Testis (tissue), 2 donors: ENCODE measurements at regions not wholly inside any gene's neighbourhood (a gene's known extent, or its start where the extent isn't known, plus 50 kb on each side); places are given as distances from the start of the nearest gene placed in this dataset.

ENCODE experiments used
- DNase-seq: peaks from one replicate; pipeline ENCODE4 v3.0.0-alpha.2; 2019
- H3K27ac ChIP-seq, 2 donors: fragments of 200-600 bp; sonication (generic); one replicate each; pipeline ENCODE4 v1.5.1; 2019
- H3K27me3 ChIP-seq: fragments of 200-600 bp; sonication (generic); one replicate; pipeline ENCODE4 v1.5.1; 2019
- H3K36me3 ChIP-seq: fragments of 200-600 bp; sonication (generic); one replicate; pipeline ENCODE4 v1.5.1; 2017; ENCODE audit warnings: low read depth; ENCODE audit errors: missing control alignments
- H3K4me1 ChIP-seq: fragments of 200-600 bp; sonication (generic); one replicate; pipeline ENCODE4 v1.5.1; 2019
- H3K4me3 ChIP-seq, 2 donors: fragments of 200-600 bp; sonication (generic); one replicate each; pipeline ENCODE4 v1.5.1; 2017 to 2019
- H3K9me3 ChIP-seq: fragments of 200-600 bp; sonication (generic); one replicate; pipeline ENCODE4 v1.5.1; 2017
- CTCF ChIP-seq, 3 experiments: fragments of 450-650 bp in 2 of 3; fragments of 200-600 bp in 1 of 3; sonication (generic) in 1 of 3; IDR thresholded peaks; one replicate each; pipeline ENCODE4 v1.5.1; 2016 to 2019; ENCODE audit warnings: antibody characterized with exemption in 3 of 3, mild to moderate bottlenecking in 2 of 3, moderate library complexity in 1 of 3
- POLR2A ChIP-seq: fragments of 450-650 bp; IDR thresholded peaks from one replicate; pipeline ENCODE4 v1.6.1; 2017; ENCODE audit warnings: antibody characterized with exemption, mild to moderate bottlenecking, moderate library complexity
- WGBS, 2 donors: methylation state at CpG; one replicate each; pipeline ENCODE4 v1.1.5; 2018; 5-methylcytosine and 5-hydroxymethylcytosine counted together
- intact Hi-C: fragments of 100-400 bp; cut with DNase I; formaldehyde crosslinking; loops from one replicate; pipeline ENCODE4 v1.15.1; 2023; ENCODE audit warnings: low total_unique reads

- intact Hi-C loops, result no loop called here
- TF ChIP-seq CTCF (IDR thresholded peaks at IDR 0.05) (no peak), POLR2A (no peak)
- H3K27ac ChIP-seq, result no peak overlapping the region
- 50 to 54% methylated on average over 16 of the region's 16 CpGs for WGBS, 2 donors
- no peak overlapping the region for H3K4me3 ChIP-seq
- no peaks in the 10 kb centered on the region for H3K9me3 ChIP-seq
- H3K36me3 ChIP-seq, result no peaks in the 10 kb centered on the region
- peaks cover 3% of the 10 kb centered on the region for H3K4me1 ChIP-seq
- H3K27me3 ChIP-seq, result no peaks in the 10 kb centered on the region
- DNase-seq, result no peak
Observed at GRCh38 chr10:10870523-10871241, 147.0 kb upstream of the CELF2 start.

- TF ChIP-seq CTCF (IDR thresholded peaks at IDR 0.05) (no peak), POLR2A (no peak)
- no peak overlapping the region for H3K27ac ChIP-seq
- intact Hi-C loops, result no loop called here
- H3K9me3 ChIP-seq, result no peaks in the 10 kb centered on the region
- no peaks in the 10 kb centered on the region for H3K36me3 ChIP-seq
- 42 to 66% methylated on average over 7 of the region's 7 CpGs for WGBS, 2 donors
- H3K4me3 ChIP-seq, result no peak overlapping the region
- H3K27me3 ChIP-seq, result no peaks in the 10 kb centered on the region
- H3K4me1 ChIP-seq, result peaks cover 3% of the 10 kb centered on the region
- no peak for DNase-seq
Observed at GRCh38 chr10:10871352-10871751, 146.3 kb upstream of the CELF2 start.

- no peak for TF ChIP-seq POLR2A
- no peak for TF ChIP-seq CTCF (IDR thresholded peaks at IDR 0.05)
- H3K27ac ChIP-seq, result peak overlapping the region in 1 of 2 donors; percentile 41
- H3K36me3 ChIP-seq, result no peaks in the 10 kb centered on the region
- H3K4me3 ChIP-seq, result no peak overlapping the region
- no peaks in the 10 kb centered on the region for H3K27me3 ChIP-seq
- no peaks in the 10 kb centered on the region for H3K9me3 ChIP-seq
- intact Hi-C loops, result no loop called here
- H3K4me1 ChIP-seq, result peaks cover 3% of the 10 kb centered on the region
- WGBS, 2 donors, result 24 to 44% methylated on average over 6 of the region's 6 CpGs
- no peak for DNase-seq
Observed at GRCh38 chr10:10872035-10872673, 145.5 kb upstream of the CELF2 start.

- intact Hi-C loops, result no loop called here
- H3K27ac ChIP-seq, result no peak overlapping the region
- no peak overlapping the region for H3K4me3 ChIP-seq
- H3K36me3 ChIP-seq, result no peaks in the 10 kb centered on the region
- no peaks in the 10 kb centered on the region for H3K9me3 ChIP-seq
- 79 to 93% methylated on average over 2 of the region's 2 CpGs for WGBS, 2 donors
- TF ChIP-seq POLR2A, result no peak
- TF ChIP-seq CTCF (IDR thresholded peaks at IDR 0.05), result no peak
- no peak for DNase-seq
- no peaks in the 10 kb centered on the region for H3K27me3 ChIP-seq
- H3K4me1 ChIP-seq, result peaks cover 3% of the 10 kb centered on the region
Observed at GRCh38 chr10:10872764-10873163, 144.9 kb upstream of the CELF2 start.

- H3K4me3 ChIP-seq, result no peak overlapping the region
- no peaks in the 10 kb centered on the region for H3K36me3 ChIP-seq
- no peaks in the 10 kb centered on the region for H3K27me3 ChIP-seq
- intact Hi-C loops, result no loop called here
- H3K27ac ChIP-seq, result no peak overlapping the region
- 79 to 81% methylated on average over 4 of the region's 4 CpGs for WGBS, 2 donors
- peaks cover 3% of the 10 kb centered on the region for H3K4me1 ChIP-seq
- TF ChIP-seq POLR2A (no peak), CTCF (IDR thresholded peaks at IDR 0.05) (no peak)
- no peak for DNase-seq
- H3K9me3 ChIP-seq, result no peaks in the 10 kb centered on the region
Observed at GRCh38 chr10:10873289-10873688, 144.4 kb upstream of the CELF2 start.
